ENCODE measurements at regions not wholly inside any gene's neighbourhood (a gene's known extent, or its start where the extent isn't known, plus 50 kb on each side); places are given as distances from the start of the nearest gene placed in this dataset.

- TF ChIP-seq CTCF (IDR thresholded peaks at IDR 0.05) (no peak), ZFX (IDR thresholded peaks at IDR 0.05; ENCODE audit: borderline replicate concordance) (no peak)
Observed at GRCh38 chr1:22217811-22218460, 75.0 kb upstream of the WNT4 start.
